Ovary (tissue), 3 donors: ENCODE measurements at regions not wholly inside any gene's neighbourhood (a gene's known extent, or its start where the extent isn't known, plus 50 kb on each side); places are given as distances from the start of the nearest gene placed in this dataset.

Source experiments
- CTCF ChIP-seq, 3 donors: fragments of 450-650 bp in 2 of 3; fragments of 200-600 bp in 1 of 3; IDR thresholded peaks; one replicate each; pipeline versions ENCODE4 v1.5.1 to v1.8.0; 2016 to 2022; ENCODE audit warnings: antibody characterized with exemption in 3 of 3, mild to moderate bottlenecking in 1 of 3
- EP300 ChIP-seq: sonication (generic); formaldehyde crosslinking; IDR thresholded peaks from one replicate; pipeline ENCODE4 v1.6.1; 2017; ENCODE audit warnings: antibody characterized with exemption
- POLR2A ChIP-seq: fragments of 450-650 bp; IDR thresholded peaks from one replicate; pipeline ENCODE4 v1.6.1; 2017; ENCODE audit warnings: antibody characterized with exemption, mild to moderate bottlenecking, moderate library complexity
- donor health status: DM: no; HTN: no; CAD: no.

DNA sequence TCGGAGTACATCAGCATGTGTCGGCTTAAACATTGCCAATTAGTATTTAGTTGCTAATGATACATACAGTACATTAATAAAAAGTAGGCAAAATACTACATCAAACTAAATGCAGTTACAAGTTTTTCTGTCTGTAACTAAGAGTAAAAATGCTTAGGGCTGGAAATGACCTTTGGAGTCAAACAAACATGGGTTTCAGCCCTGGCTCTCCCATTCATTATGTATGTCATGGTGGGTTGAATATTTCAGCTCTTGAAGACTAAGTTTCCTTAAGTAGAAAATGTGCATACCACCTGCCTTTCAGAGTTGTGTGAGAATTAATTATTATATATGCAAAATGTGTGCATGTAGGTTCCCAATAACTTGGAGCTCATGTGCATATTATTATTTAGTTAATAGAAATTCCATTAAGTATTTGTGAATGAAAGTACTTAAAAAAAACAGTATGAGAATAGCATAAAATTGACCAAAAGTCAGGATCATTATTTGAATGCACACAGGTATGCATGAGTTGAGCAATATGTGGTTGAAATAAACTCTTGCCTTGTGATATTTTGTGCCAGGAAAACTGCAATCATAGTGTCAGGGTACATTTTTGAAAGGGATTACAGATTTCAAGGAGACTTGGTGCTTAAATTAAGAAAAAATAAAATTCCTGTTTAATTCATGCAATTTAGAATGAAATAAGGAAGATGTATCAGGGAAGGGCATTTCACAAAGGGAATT lies 2048.7 kb downstream of the PCDH7 start:
- no peak for TF ChIP-seq POLR2A
- no peak for TF ChIP-seq EP300
- TF ChIP-seq CTCF (IDR thresholded peaks at IDR 0.05) = no peak
